Caco-2 (cell line): ENCODE measurements at regions not wholly inside any gene's neighbourhood (a gene's known extent, or its start where the extent isn't known, plus 50 kb on each side); places are given as distances from the start of the nearest gene placed in this dataset.

ENCODE experiments used
- BruUV-seq: library from RNA; stranded (reverse); fragments of 400-500 nt; replicated peaks from 2 replicates; lab custom pipeline; 2021; lab: Mats Ljungman, UMichigan
- CTCF ChIA-PET: fragments of 300-600 bp; sonication (Branson Sonifier 250); formaldehyde crosslinking; loops from one replicate; lab custom pipeline; 2022; ENCODE audit warnings: antibody characterized with exemption; lab: Charles Lee
- POLR2A ChIA-PET: fragments of 300-600 bp; sonication (Branson Sonifier 250); formaldehyde crosslinking; loops from one replicate; lab custom pipeline; 2022; ENCODE audit warnings: antibody characterized with exemption; lab: Charles Lee
- DNase-seq, 2 experiments: peaks; one replicate each; pipeline versions ENCODE4 v3.0.0 to v3.0.0-alpha.2; 2020 to 2022
- H3K27me3 ChIP-seq: replicated peaks from 2 replicates; pipeline ENCODE4 v1.6.0; 2011; ENCODE audit warnings: low read length; ENCODE audit not compliant: control insufficient read depth, insufficient read depth
- H3K36me3 ChIP-seq: 2 replicates; pipeline ENCODE4 v1.5.1; 2011; ENCODE audit warnings: low read length; ENCODE audit not compliant: control insufficient read depth, insufficient read depth
- H3K4me1 ChIP-seq: fragments of 250-450 bp; sonication (Bioruptor Pico); 2 replicates; pipeline ENCODE4 v1.5.1; 2020; ENCODE audit warnings: mild to moderate bottlenecking
- H3K4me3 ChIP-seq: 2 replicates; pipeline ENCODE4 v1.5.1; 2011; ENCODE audit warnings: low read depth, mild to moderate bottlenecking, control low read depth, low read length
- H3K9me3 ChIP-seq: fragments of 250-450 bp; sonication (Bioruptor Pico); 2 replicates; pipeline ENCODE4 v1.5.1; 2020; ENCODE audit warnings: mild to moderate bottlenecking, moderate library complexity
- H3K27ac Mint-ChIP-seq: one replicate; pipeline ENCODE4 v1.8.0; 2022; ENCODE audit warnings: mixed read lengths; ENCODE audit not compliant: unreplicated experiment
- H3K27me3 Mint-ChIP-seq: one replicate; pipeline ENCODE4 v1.8.0; 2022; ENCODE audit warnings: mixed read lengths; ENCODE audit not compliant: insufficient read depth, unreplicated experiment
- H3K36me3 Mint-ChIP-seq: one replicate; pipeline ENCODE4 v1.8.0; 2022; ENCODE audit warnings: mild to moderate bottlenecking, mixed read lengths; ENCODE audit not compliant: insufficient read depth, unreplicated experiment
- H3K4me1 Mint-ChIP-seq: one replicate; pipeline ENCODE4 v1.8.0; 2022; ENCODE audit warnings: low read depth, mixed read lengths; ENCODE audit not compliant: unreplicated experiment
- H3K4me3 Mint-ChIP-seq: one replicate; pipeline ENCODE4 v1.8.0; 2022; ENCODE audit warnings: mild to moderate bottlenecking, moderate library complexity, mixed read lengths; ENCODE audit not compliant: unreplicated experiment
- H3K9me3 Mint-ChIP-seq: one replicate; pipeline ENCODE4 v1.8.0; 2022; ENCODE audit warnings: mixed read lengths; ENCODE audit not compliant: unreplicated experiment
- CTCF ChIP-seq, 2 experiments: fragments of 200-600 bp in 1 of 2; IDR thresholded peaks; 1 replicate in 1 of 2; 2 replicates in 1 of 2; pipeline versions ENCODE4 v1.5.1 to v1.8.0; 2011 to 2022; ENCODE audit warnings: antibody characterized with exemption in 1 of 2, control low read depth in 1 of 2, inconsistent platforms in 1 of 2, low read depth in 1 of 2, low read length in 1 of 2, mild to moderate bottlenecking in 1 of 2, moderate library complexity in 1 of 2; ENCODE audit not compliant: insufficient read depth in 1 of 2, severe bottlenecking in 1 of 2, unreplicated experiment in 1 of 2
- intact Hi-C: fragments of 100-400 bp; cut with micrococcal nuclease; formaldehyde crosslinking; loops from one replicate; pipeline ENCODE4 v1.10.0; 2022; ENCODE audit not compliant: unreplicated experiment

GRCh38 chr20:12110274-12110673 lies 192.6 kb downstream of the BTBD3 start:
- Histone ChIP-seq H3K4me3 (no peak overlapping the region), H3K4me1 (no peaks in the 10 kb centered on the region), H3K9me3 (no peaks in the 10 kb centered on the region), H3K27me3 (no peaks in the 10 kb centered on the region), H3K36me3 (no peaks in the 10 kb centered on the region)
- H3K4me3 Mint-ChIP-seq = no peak overlapping the region
- H3K27ac Mint-ChIP-seq = no peak overlapping the region
- TF ChIP-seq CTCF (IDR thresholded peaks at IDR 0.05; ENCODE audit: insufficient read depth in 1 of 2, low read depth in 1 of 2, low read length in 1 of 2, severe bottlenecking in 1 of 2, unreplicated experiment in 1 of 2) = no peak
- DNase-seq = no peak
- CTCF ChIA-PET = no interaction called here
- POLR2A ChIA-PET = no interaction called here
- H3K36me3 Mint-ChIP-seq = no peaks in the 10 kb centered on the region
- peaks cover 19% of the 10 kb centered on the region for H3K9me3 Mint-ChIP-seq
- intact Hi-C loops = no loop called here
- BruUV-seq = no TSS peak
- H3K4me1 Mint-ChIP-seq = peaks cover 7% of the 10 kb centered on the region
- H3K27me3 Mint-ChIP-seq = peaks cover 3% of the 10 kb centered on the region

GRCh38 chr20:12110711-12111110 lies 193.0 kb downstream of the BTBD3 start:
- Mint-ChIP-seq H3K4me3 (no peak overlapping the region), H3K4me1 (peaks cover 7% of the 10 kb centered on the region), H3K9me3 (peaks cover 19% of the 10 kb centered on the region), H3K27ac (no peak overlapping the region), H3K36me3 (no peaks in the 10 kb centered on the region), H3K27me3 (peaks cover 3% of the 10 kb centered on the region)
- no peak for TF ChIP-seq CTCF (IDR thresholded peaks at IDR 0.05; ENCODE audit: insufficient read depth in 1 of 2, low read depth in 1 of 2, low read length in 1 of 2, severe bottlenecking in 1 of 2, unreplicated experiment in 1 of 2)
- no peaks in the 10 kb centered on the region for H3K36me3 ChIP-seq
- no peaks in the 10 kb centered on the region for H3K4me1 ChIP-seq
- CTCF ChIA-PET = no interaction called here
- no TSS peak for BruUV-seq
- POLR2A ChIA-PET = no interaction called here
- H3K4me3 ChIP-seq = no peak overlapping the region
- no peak for DNase-seq
- H3K27me3 ChIP-seq = no peaks in the 10 kb centered on the region
- no peaks in the 10 kb centered on the region; the same call in 1 of the 2 replicates for H3K9me3 ChIP-seq
- intact Hi-C loops = no loop called here

- Histone ChIP-seq H3K36me3 (no peaks in the 10 kb centered on the region), H3K4me3 (no peak overlapping the region), H3K4me1 (no peaks in the 10 kb centered on the region), H3K9me3 (no peaks in the 10 kb centered on the region; the same call in 1 of the 2 replicates), H3K27me3 (no peaks in the 10 kb centered on the region)
- H3K9me3 Mint-ChIP-seq = peaks cover 14% of the 10 kb centered on the region
- H3K4me3 Mint-ChIP-seq = no peak overlapping the region
- ChIA-PET CTCF (no interaction called here), POLR2A (no interaction called here)
- no peak for DNase-seq
- no peaks in the 10 kb centered on the region for H3K36me3 Mint-ChIP-seq
- peaks cover 7% of the 10 kb centered on the region for H3K4me1 Mint-ChIP-seq
- no TSS peak for BruUV-seq
- intact Hi-C loops = no loop called here
- H3K27me3 Mint-ChIP-seq = peaks cover 3% of the 10 kb centered on the region
- no peak overlapping the region for H3K27ac Mint-ChIP-seq
- TF ChIP-seq CTCF (IDR thresholded peaks at IDR 0.05; ENCODE audit: insufficient read depth in 1 of 2, low read depth in 1 of 2, low read length in 1 of 2, severe bottlenecking in 1 of 2, unreplicated experiment in 1 of 2) = no peak
Observed at GRCh38 chr20:12111431-12112088, 193.9 kb downstream of the BTBD3 start.
